ENCODE measurements at regions not wholly inside any gene's neighbourhood (a gene's known extent, or its start where the extent isn't known, plus 50 kb on each side); places are given as distances from the start of the nearest gene placed in this dataset.

GRCh38 chr13:50575138-50575537 is 268.4 kb downstream of the DLEU7 start:
- no peak for TF ChIP-seq CTCF (IDR thresholded peaks at IDR 0.05)
- TF ChIP-seq ZFX (IDR thresholded peaks at IDR 0.05; ENCODE audit: borderline replicate concordance), result no peak
